Psoas muscle (tissue), 7 donors: ENCODE measurements at regions not wholly inside any gene's neighbourhood (a gene's known extent, or its start where the extent isn't known, plus 50 kb on each side); places are given as distances from the start of the nearest gene placed in this dataset.

ENCODE experiments used
- ATAC-seq, 4 donors: fragments of 200-7000 bp; cut with Tn5 transposase; one replicate each; pipeline ENCODE4 v1.9.1; 2020; ENCODE audit warnings: moderate library complexity in 3 of 4, mild to moderate bottlenecking in 2 of 4
- DNase-seq, 2 donors: peaks; one replicate each; pipeline ENCODE4 v3.0.0-alpha.2; 2020
- H3K27ac ChIP-seq: fragments of 200-600 bp; one replicate; pipeline ENCODE4 v1.8.0; 2022
- H3K27me3 ChIP-seq, 3 donors: fragments of 200-600 bp in 1 of 3; one replicate each; pipeline versions ENCODE4 v1.6.1 to v1.8.0; 2013 to 2022; ENCODE audit warnings: low read length in 2 of 3, mild to moderate bottlenecking in 2 of 3, moderate library complexity in 1 of 3; ENCODE audit not compliant: insufficient read depth in 3 of 3
- H3K36me3 ChIP-seq, 2 donors: fragments of 200-600 bp in 1 of 2; one replicate each; pipeline versions ENCODE4 v1.6.1 to v1.8.0; 2013 to 2022; ENCODE audit warnings: low read depth in 1 of 2, mild to moderate bottlenecking in 1 of 2, moderate library complexity in 1 of 2; ENCODE audit not compliant: insufficient read depth in 1 of 2
- H3K4me1 ChIP-seq: fragments of 200-600 bp; one replicate; pipeline ENCODE4 v1.8.0; 2022
- H3K4me3 ChIP-seq: fragments of 200-600 bp; one replicate; pipeline ENCODE4 v1.8.0; 2022; ENCODE audit warnings: mild to moderate bottlenecking
- H3K9me3 ChIP-seq: fragments of 200-600 bp; one replicate; pipeline ENCODE4 v1.8.0; 2022
- WGBS, 3 donors: extraction: QIAGEN DNeasy Blood & Tissue Kit; methylation state at CpG; one replicate each; pipeline versions ENCODE4 v1.1.6 to v1.1.7; 2013; 5-methylcytosine and 5-hydroxymethylcytosine counted together
- intact Hi-C, 2 donors: fragments of 100-400 bp; cut with DNase I; formaldehyde crosslinking; loops; one replicate each; pipeline versions ENCODE4 v1.11.0 to v1.14.2; 2022
- TF ChIP-seq, protein P1 (sequence below): fragments of 200-600 bp; IDR thresholded peaks from one replicate; pipeline ENCODE4 v1.8.0; 2022; ENCODE audit warnings: antibody characterized with exemption
- donor health status: healthy with polysubstance abuse.
- donor health status: DM: no; HTN: no; CAD: no; lungs with moderate emphysema.
- donor health status: Bipolar disorder and iron deficiency.
- donor health status: healthy.
- donor health status: DM: yes; HTN: yes; CAD: no.
- donor health status: DM: no; HTN: no; CAD: no.
- donor health status: DM: yes; HTN: yes; CAD: no.

DNA sequence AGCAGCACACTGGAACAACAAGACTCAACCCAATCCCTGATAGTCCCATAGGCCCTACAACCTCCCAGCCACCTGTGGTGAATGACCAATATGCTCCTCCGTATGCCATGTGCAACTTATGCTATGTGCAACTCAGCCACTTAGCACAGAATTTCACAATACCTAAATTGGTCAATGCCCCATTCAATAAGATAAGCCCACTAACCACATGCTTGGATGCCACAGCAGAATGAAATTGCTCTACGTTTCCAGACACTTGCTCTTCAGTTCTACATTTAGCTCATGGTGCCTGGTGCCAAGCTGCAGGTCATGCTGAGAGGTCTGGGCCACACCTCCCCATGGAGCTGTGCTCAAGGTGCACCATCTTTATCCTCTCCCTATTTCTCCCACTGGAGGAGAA lies 159.8 kb downstream of the EN1 start:
- intact Hi-C loops = no loop called here
- Histone ChIP-seq H3K4me1 (no peaks in the 10 kb centered on the region), H3K27ac (no peak overlapping the region), H3K9me3 (no peaks in the 10 kb centered on the region), H3K27me3 (no peaks in the 10 kb centered on the region), H3K4me3 (no peak overlapping the region), H3K36me3 (no peaks in the 10 kb centered on the region)
- no peak for DNase-seq
- no peak for ATAC-seq
- TF ChIP-seq, protein P1, sequence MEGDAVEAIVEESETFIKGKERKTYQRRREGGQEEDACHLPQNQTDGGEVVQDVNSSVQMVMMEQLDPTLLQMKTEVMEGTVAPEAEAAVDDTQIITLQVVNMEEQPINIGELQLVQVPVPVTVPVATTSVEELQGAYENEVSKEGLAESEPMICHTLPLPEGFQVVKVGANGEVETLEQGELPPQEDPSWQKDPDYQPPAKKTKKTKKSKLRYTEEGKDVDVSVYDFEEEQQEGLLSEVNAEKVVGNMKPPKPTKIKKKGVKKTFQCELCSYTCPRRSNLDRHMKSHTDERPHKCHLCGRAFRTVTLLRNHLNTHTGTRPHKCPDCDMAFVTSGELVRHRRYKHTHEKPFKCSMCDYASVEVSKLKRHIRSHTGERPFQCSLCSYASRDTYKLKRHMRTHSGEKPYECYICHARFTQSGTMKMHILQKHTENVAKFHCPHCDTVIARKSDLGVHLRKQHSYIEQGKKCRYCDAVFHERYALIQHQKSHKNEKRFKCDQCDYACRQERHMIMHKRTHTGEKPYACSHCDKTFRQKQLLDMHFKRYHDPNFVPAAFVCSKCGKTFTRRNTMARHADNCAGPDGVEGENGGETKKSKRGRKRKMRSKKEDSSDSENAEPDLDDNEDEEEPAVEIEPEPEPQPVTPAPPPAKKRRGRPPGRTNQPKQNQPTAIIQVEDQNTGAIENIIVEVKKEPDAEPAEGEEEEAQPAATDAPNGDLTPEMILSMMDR = no peak
- 30 to 51% (median 42%) methylated on average over 2 of the region's 2 CpGs for WGBS, 3 donors

DNA sequence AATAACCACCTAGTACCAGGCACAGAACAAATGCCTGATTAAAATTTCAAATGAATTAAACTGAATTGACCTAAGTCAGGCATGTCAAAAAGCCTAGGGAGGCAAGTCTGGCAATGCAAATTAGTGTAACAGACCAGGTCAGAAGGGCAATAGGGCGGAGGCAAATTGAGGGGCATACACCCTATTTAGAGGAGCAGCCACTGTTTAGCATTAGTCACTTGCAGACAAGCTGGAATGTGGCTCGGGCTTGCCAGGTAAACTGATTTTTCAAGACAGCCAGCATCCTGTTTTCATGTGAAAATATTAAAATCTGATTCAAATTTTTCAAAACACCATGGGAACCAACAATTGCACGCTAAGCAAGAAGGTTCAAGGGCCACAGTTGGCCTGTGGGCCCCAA lies 160.3 kb downstream of the EN1 start:
- WGBS, 3 donors = 61 to 76% (median 69%) methylated on average over 3 of the region's 3 CpGs
- Histone ChIP-seq H3K27me3 (no peaks in the 10 kb centered on the region), H3K27ac (no peak overlapping the region), H3K9me3 (no peaks in the 10 kb centered on the region), H3K4me1 (no peaks in the 10 kb centered on the region), H3K36me3 (no peaks in the 10 kb centered on the region), H3K4me3 (no peak overlapping the region)
- DNase-seq (no peak), ATAC-seq (no peak)
- intact Hi-C loops = no loop called here
- TF ChIP-seq, protein P1 = no peak

DNA sequence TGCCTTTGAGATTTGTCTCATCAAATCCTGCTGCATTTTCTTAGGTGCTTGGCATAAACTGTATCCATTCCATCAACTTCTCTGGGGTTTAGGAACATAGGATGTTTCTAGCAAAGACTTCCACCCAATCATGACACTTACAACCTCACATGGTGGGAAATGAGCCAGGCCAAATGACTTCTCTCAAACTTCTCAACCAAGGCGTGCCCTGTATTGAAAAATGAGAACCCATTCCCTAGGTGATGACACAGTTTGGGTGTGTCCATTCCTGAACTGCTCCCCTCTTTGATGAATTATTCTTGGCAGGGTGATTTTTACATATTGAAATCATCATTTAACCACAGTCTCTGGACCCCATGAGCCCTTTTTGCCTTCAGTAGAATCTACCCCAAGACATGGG lies 161.1 kb downstream of the EN1 start:
- Histone ChIP-seq H3K4me3 (no peak overlapping the region), H3K4me1 (no peaks in the 10 kb centered on the region), H3K9me3 (no peaks in the 10 kb centered on the region), H3K27me3 (no peaks in the 10 kb centered on the region), H3K27ac (no peak overlapping the region), H3K36me3 (no peaks in the 10 kb centered on the region)
- 67 to 74% (median 71%) methylated on average over 1 of the region's 1 CpG for WGBS, 3 donors
- TF ChIP-seq, protein P1 = no peak
- DNase-seq = no peak
- intact Hi-C loops = no loop called here
- ATAC-seq = no peak

DNA sequence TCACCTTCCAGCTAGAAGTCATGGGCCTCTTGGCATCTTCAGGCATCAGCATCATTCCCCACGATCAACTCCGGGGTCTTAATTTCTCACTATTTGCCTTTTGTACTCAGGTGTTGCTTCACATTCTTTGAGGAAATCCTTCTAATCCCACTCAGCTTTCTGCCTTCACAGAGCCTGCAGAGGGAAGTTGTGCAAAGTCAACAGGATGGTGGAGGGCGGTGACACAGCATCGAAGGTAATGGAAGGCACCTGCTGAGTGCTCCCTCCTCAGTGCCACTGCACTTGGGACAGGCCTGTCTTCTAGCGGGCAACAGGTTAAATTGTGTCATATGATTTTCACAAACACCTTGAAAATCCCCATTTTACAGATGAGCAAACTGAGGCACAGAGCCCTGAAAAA lies 164.0 kb downstream of the EN1 start:
- Histone ChIP-seq H3K9me3 (no peaks in the 10 kb centered on the region), H3K36me3 (no peaks in the 10 kb centered on the region), H3K4me1 (no peaks in the 10 kb centered on the region), H3K4me3 (no peak overlapping the region), H3K27me3 (no peaks in the 10 kb centered on the region), H3K27ac (no peak overlapping the region)
- DNase-seq = no peak
- no peak for ATAC-seq
- WGBS, 3 donors = 92 to 95% (median 94%) methylated on average over 5 of the region's 5 CpGs
- TF ChIP-seq, protein P1 = no peak
- intact Hi-C loops = no loop called here

DNA sequence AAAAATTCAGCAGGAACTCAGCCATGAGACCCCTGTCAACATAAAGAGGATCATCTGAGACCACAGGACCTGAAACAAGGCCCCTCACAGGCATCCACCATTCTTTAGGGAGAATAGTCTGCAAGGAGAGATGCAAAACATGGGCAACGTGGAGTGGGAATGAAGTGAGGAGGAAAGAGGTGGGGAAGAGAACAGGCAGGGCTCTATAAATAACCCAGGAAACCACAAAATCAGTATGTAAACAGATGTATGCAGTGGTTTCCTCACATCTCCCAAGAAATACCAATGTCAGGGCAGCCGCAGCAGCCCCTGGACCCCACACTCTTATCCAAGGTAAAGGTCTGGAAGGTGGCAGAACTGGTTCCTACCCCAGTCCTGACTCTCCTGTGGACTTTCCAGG lies 168.5 kb downstream of the EN1 start:
- no peak for ATAC-seq
- intact Hi-C loops = no loop called here
- no peaks in the 10 kb centered on the region for H3K4me1 ChIP-seq
- H3K9me3 ChIP-seq = no peaks in the 10 kb centered on the region
- 54 to 79% (median 56%) methylated on average over 2 of the region's 2 CpGs for WGBS, 3 donors
- TF ChIP-seq, protein P1 = no peak
- H3K27me3 ChIP-seq = no peaks in the 10 kb centered on the region
- no peaks in the 10 kb centered on the region for H3K36me3 ChIP-seq
- H3K4me3 ChIP-seq = no peak overlapping the region
- no peak overlapping the region for H3K27ac ChIP-seq
- no peak for DNase-seq
